ENCODE measurements at regions not wholly inside any gene's neighbourhood (a gene's known extent, or its start where the extent isn't known, plus 50 kb on each side); places are given as distances from the start of the nearest gene placed in this dataset.

DNA sequence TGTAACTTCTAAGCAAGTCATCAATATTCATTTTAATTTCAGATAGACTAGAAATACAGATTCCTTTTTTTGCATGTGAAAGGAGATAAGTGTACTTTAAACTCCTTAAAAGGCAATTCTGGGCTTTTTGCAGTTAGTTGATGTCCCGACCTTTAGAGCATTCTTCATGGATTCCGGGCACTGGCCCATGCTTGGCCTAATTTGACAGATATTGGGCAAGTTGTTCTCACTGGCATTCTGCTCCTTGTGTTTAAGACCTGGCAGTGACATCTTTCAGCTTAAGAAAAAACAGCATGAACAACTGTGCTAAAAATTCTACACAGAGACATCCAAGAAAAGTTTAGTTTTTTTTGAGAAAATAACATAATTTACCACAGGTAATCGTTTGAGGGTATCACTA, 1037.2 kb downstream of the PCDH18 start:
- no peak overlapping the region for H3K4me3 ChIP-seq (ENCODE audit: low read depth, low read length)

DNA sequence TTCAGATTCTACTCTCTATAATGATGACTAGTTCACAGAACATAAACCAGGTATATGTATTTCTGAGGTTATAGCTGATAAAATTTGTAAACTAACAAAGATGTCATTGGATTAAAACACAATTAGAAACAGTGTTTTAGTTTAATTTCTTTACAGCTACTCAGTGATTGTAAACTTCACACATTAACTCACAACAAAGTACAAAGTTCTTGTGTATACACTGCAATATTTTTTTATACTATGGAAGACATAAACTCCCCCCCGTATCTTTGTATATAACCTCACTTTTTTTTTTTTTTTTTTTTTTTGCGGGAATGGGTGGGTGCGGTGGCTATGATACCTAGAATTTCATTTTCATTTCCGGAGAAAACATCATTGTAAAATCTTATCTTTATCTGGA, 1043.2 kb downstream of the PCDH18 start:
- no peak for DNase-seq (ENCODE audit: low read depth)
- no peak overlapping the region for H3K4me3 ChIP-seq (ENCODE audit: low read depth, low read length)
- TF ChIP-seq, protein P1, sequence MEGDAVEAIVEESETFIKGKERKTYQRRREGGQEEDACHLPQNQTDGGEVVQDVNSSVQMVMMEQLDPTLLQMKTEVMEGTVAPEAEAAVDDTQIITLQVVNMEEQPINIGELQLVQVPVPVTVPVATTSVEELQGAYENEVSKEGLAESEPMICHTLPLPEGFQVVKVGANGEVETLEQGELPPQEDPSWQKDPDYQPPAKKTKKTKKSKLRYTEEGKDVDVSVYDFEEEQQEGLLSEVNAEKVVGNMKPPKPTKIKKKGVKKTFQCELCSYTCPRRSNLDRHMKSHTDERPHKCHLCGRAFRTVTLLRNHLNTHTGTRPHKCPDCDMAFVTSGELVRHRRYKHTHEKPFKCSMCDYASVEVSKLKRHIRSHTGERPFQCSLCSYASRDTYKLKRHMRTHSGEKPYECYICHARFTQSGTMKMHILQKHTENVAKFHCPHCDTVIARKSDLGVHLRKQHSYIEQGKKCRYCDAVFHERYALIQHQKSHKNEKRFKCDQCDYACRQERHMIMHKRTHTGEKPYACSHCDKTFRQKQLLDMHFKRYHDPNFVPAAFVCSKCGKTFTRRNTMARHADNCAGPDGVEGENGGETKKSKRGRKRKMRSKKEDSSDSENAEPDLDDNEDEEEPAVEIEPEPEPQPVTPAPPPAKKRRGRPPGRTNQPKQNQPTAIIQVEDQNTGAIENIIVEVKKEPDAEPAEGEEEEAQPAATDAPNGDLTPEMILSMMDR (IDR thresholded peaks at IDR 0.05; ENCODE audit: control insufficient read depth, extremely low read depth, insufficient read depth), result no peak

More for the DNA sequence above, 1037.2 kb downstream of the PCDH18 start:
- DNase-seq (ENCODE audit: low read depth), result no peak
- TF ChIP-seq, protein P1 (IDR thresholded peaks at IDR 0.05; ENCODE audit: control insufficient read depth, extremely low read depth, insufficient read depth), result no peak

DNA sequence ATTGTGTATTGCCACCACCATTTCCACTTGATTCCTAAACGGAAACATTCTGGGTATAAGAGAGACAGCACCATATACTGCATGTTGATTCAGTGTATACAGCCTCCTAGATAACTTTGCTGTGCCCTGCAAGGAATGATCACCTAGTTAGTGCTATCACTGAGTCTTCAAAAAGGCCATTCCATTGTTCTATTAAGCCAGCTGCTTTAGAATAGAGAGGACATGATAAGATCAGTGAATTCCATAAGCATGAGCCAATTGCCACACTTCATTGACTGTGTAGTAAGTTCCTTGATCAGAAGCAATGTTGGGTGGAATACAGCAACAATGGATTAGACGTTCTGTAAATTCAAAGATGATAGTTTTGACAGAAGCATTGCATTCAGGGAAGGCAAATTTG, 1047.3 kb downstream of the PCDH18 start:
- TF ChIP-seq, protein P1 (IDR thresholded peaks at IDR 0.05; ENCODE audit: control insufficient read depth, extremely low read depth, insufficient read depth), result no peak
- H3K4me3 ChIP-seq (ENCODE audit: low read depth, low read length), result no peak overlapping the region
- DNase-seq (ENCODE audit: low read depth), result no peak

DNA sequence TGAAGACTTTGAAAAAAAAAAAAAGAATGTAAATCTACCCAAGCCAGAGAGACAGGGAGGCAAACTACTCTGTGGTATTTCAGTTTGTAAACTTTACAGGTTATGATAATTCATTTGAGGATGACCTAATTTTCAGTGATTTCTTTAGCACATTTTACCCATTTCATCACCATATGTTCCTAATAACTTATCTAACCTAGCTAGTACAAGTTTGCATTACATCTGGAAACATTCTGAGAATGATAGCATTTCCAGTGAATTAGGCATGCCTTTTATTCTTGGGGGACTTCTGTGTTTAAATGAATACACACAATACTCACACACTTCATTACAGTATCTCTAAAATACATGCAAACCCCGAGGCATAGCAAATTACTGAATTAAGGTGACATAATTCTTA, 1055.5 kb downstream of the PCDH18 start:
- TF ChIP-seq, protein P1 (IDR thresholded peaks at IDR 0.05; ENCODE audit: control insufficient read depth, extremely low read depth, insufficient read depth), result no peak
- H3K4me3 ChIP-seq (ENCODE audit: low read depth, low read length), result no peak overlapping the region
- DNase-seq (ENCODE audit: low read depth), result no peak

DNA sequence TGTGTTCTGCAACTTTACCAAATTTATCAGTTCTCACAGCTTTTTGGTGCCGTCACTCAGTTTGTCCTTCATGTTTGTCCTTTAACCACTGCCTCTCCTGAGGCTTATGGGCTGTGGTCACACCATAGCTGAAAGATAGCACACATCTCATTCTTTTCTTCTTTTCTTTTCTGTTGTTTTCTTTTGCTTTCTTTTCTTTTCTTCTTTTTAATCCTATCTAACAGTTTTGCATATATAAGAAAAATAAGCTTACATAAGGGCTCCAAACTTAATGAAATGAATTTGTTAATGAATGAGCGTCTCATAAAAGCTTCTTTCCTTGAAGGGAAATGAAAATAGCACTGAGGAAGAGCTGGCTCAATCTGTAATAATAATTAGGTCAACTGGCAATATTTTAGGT, 1061.2 kb downstream of the PCDH18 start:
- TF ChIP-seq, protein P1 (IDR thresholded peaks at IDR 0.05; ENCODE audit: control insufficient read depth, extremely low read depth, insufficient read depth), result no peak

DNA sequence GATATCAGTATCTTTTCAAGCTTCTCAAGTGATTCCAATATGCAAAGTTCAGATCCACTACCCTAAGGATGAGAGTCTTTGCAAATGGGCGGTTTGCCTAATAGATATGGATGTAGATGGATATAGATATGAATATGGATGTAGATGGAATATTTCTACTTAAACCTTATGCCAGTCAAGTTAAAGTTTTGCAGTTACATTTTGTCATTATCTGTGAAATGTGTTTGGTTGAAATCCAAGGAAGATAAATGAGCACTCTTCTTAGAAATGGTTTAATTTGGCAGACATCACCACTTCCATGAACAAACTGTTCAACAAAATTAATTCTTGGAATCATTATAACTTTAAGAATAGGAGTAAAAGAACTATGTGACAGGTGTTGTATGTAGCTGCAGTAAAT, 1066.6 kb downstream of the PCDH18 start:
- H3K4me3 ChIP-seq (ENCODE audit: low read depth, low read length), result no peak overlapping the region
- DNase-seq (ENCODE audit: low read depth), result no peak
- TF ChIP-seq, protein P1 (IDR thresholded peaks at IDR 0.05; ENCODE audit: control insufficient read depth, extremely low read depth, insufficient read depth), result no peak

More for the DNA sequence above, 1061.2 kb downstream of the PCDH18 start:
- no peak overlapping the region for H3K4me3 ChIP-seq (ENCODE audit: low read depth, low read length)
- DNase-seq (ENCODE audit: low read depth), result no peak

DNA sequence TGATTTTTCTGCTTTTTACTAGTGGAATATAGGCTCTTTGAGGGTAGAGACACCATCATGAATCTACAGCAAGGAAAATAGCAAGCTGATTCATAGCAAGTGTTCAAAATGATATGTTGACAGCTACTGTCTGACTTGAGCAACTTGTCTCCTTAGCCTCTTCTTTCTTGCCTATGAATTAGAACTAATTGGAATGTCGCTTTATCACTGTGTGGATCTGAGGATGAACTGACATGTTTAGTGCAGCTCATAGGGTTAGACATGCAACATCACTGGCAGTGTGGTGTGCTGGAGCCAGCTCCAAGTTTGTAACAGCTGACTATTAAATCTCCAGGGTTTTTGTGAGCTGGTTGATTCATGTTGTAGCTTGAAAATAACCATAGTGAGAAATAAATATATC, 1068.4 kb downstream of the PCDH18 start:
- TF ChIP-seq, protein P1 (IDR thresholded peaks at IDR 0.05; ENCODE audit: control insufficient read depth, extremely low read depth, insufficient read depth), result no peak
- no peak overlapping the region for H3K4me3 ChIP-seq (ENCODE audit: low read depth, low read length)
- no peak for DNase-seq (ENCODE audit: low read depth)

All from LNCaP clone FGC (cell line).